HEK293 (cell line): ENCODE measurements at regions not wholly inside any gene's neighbourhood (a gene's known extent, or its start where the extent isn't known, plus 50 kb on each side); places are given as distances from the start of the nearest gene placed in this dataset.

Experiments used
- CTCF ChIP-seq: fragments of 450-650 bp; formaldehyde crosslinking; IDR thresholded peaks from 2 replicates; pipeline ENCODE4 v1.5.1; 2016; ENCODE audit warnings: missing biosample characterization, missing genetic modification characterization
- MZF1 ChIP-seq: fragments of 450-650 bp; formaldehyde crosslinking; IDR thresholded peaks from 2 replicates; pipeline ENCODE4 v1.5.1; 2017; ENCODE audit warnings: missing biosample characterization, missing genetic modification characterization, borderline replicate concordance
- REST ChIP-seq: fragments of 450-650 bp; formaldehyde crosslinking; IDR thresholded peaks from 2 replicates; pipeline ENCODE4 v1.5.1; 2016; ENCODE audit warnings: missing biosample characterization, missing genetic modification characterization
- SETDB1 ChIP-seq: IDR thresholded peaks from one replicate; pipeline ENCODE4 v1.6.1; 2017; ENCODE audit warnings: mild to moderate bottlenecking, low read length, moderate library complexity, mixed read lengths; ENCODE audit not compliant: insufficient read length
- ZBTB8A ChIP-seq: fragments of 450-650 bp; formaldehyde crosslinking; IDR thresholded peaks from 2 replicates; pipeline ENCODE4 v1.5.1; 2016; ENCODE audit warnings: missing biosample characterization, missing genetic modification characterization
- ZNF157 ChIP-seq: fragments of 450-650 bp; formaldehyde crosslinking; IDR thresholded peaks from 2 replicates; pipeline ENCODE4 v1.5.1; 2016; ENCODE audit warnings: missing biosample characterization, missing genetic modification characterization
- ZNF521 ChIP-seq: fragments of 450-650 bp; formaldehyde crosslinking; IDR thresholded peaks from 2 replicates; pipeline ENCODE4 v1.5.1; 2017; ENCODE audit warnings: missing biosample characterization, mild to moderate bottlenecking, missing genetic modification characterization

- TF ChIP-seq SETDB1 (no peak), REST (tag by site-specific recombination) (no peak), ZNF521 (tag by site-specific recombination) (no peak), ZNF157 (tag by site-specific recombination) (no peak), ZBTB8A (tag by site-specific recombination) (no peak), MZF1 (tag by site-specific recombination) (no peak), CTCF (tag by site-specific recombination) (no peak)
Measured at GRCh38 chr2:133986881-133987795, 266.7 kb upstream of the MGAT5 start.
